Parathyroid adenoma (tissue), 2 donors: ENCODE measurements at regions not wholly inside any gene's neighbourhood (a gene's known extent, or its start where the extent isn't known, plus 50 kb on each side); places are given as distances from the start of the nearest gene placed in this dataset.

Source experiments
- H2AFZ ChIP-seq: fragments of 300-600 bp; sonication (generic); one replicate; pipeline ENCODE4 v1.7.0; 2017; ENCODE audit warnings: antibody characterized with exemption, mild to moderate bottlenecking
- H3K27ac ChIP-seq: fragments of 300-600 bp; sonication (generic); one replicate; pipeline ENCODE4 v1.7.0; 2017
- H3K27me3 ChIP-seq: fragments of 300-600 bp; sonication (generic); one replicate; pipeline ENCODE4 v1.7.0; 2017; ENCODE audit warnings: low read length; ENCODE audit not compliant: control insufficient read depth, insufficient read depth
- H3K36me3 ChIP-seq: fragments of 300-600 bp; sonication (generic); one replicate; pipeline ENCODE4 v1.7.0; 2017; ENCODE audit warnings: low read length; ENCODE audit not compliant: control insufficient read depth, insufficient read depth
- H3K4me1 ChIP-seq: fragments of 300-600 bp; sonication (generic); one replicate; pipeline ENCODE4 v1.7.0; 2017; ENCODE audit warnings: control low read depth
- H3K4me2 ChIP-seq: fragments of 300-600 bp; sonication (generic); one replicate; pipeline ENCODE4 v1.7.0; 2017; ENCODE audit warnings: low read length
- H3K4me3 ChIP-seq: fragments of 300-600 bp; sonication (generic); one replicate; pipeline ENCODE4 v1.7.0; 2017; ENCODE audit warnings: low read depth, low read length
- H3K79me2 ChIP-seq: fragments of 300-600 bp; sonication (generic); one replicate; pipeline ENCODE4 v1.7.0; 2017; ENCODE audit warnings: control low read depth
- H3K9ac ChIP-seq: fragments of 300-600 bp; sonication (generic); one replicate; pipeline ENCODE4 v1.7.0; 2017; ENCODE audit warnings: mild to moderate bottlenecking
- H3K9me3 ChIP-seq: fragments of 300-600 bp; sonication (generic); one replicate; pipeline ENCODE4 v1.7.0; 2017; ENCODE audit warnings: low read length; ENCODE audit not compliant: control insufficient read depth
- CTCF ChIP-seq: fragments of 300-600 bp; sonication (generic); IDR thresholded peaks from one replicate; pipeline ENCODE4 v1.7.0; 2017; ENCODE audit warnings: antibody characterized with exemption, mild to moderate bottlenecking
- donor health status: primary hyperparathyroidism.

DNA sequence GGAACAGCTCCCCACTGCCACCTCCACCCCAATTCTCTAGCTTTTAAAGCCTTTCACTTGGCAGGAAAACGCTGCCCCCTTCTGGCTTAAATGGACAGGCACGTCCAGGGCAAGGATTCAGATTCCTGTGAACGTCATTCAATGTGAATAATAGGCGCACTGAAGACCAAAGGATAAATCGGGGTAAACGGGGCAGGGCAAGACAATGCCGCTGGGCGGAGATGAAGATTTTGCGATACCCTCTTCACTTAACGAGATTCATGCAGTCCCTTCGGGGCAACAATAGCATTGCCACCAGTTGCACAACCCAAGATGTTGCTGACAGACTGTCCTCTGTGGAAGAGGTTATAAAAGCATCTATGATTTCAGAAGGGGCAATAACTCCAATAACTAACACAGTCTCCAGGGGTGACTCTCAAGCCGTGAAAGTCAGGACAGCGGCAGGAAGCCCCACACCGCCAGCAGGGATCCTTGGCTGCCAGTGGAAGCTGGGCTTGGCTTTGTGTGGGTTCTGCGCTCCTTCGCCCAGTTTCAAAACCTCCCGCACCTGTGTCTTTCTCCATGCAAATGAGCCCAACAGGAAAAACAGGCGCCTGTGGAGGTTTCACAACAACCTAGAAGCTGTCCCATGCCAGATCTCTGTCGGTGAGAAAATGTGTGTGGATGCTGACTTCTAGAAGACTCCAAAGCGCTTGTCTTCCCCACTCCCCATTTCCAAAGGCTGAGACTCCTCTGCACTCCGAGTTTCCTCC is 291.8 kb downstream of the BMP7 start:
- H3K4me1 ChIP-seq, result no peaks in the 10 kb centered on the region
- H3K79me2 ChIP-seq, result no peaks in the 10 kb centered on the region
- no peak overlapping the region for H3K4me3 ChIP-seq
- H3K4me2 ChIP-seq, result no peak overlapping the region
- no peaks in the 10 kb centered on the region for H3K27me3 ChIP-seq
- no peaks in the 10 kb centered on the region for H3K9me3 ChIP-seq
- no peak overlapping the region for H2AFZ ChIP-seq
- H3K9ac ChIP-seq, result no peak overlapping the region
- H3K36me3 ChIP-seq, result no peaks in the 10 kb centered on the region
- no peak overlapping the region for H3K27ac ChIP-seq
- peak; percentile 36 for TF ChIP-seq CTCF

- no peak overlapping the region for H2AFZ ChIP-seq
- H3K4me3 ChIP-seq, result no peak overlapping the region
- no peaks in the 10 kb centered on the region for H3K27me3 ChIP-seq
- no peak for TF ChIP-seq CTCF
- no peaks in the 10 kb centered on the region for H3K79me2 ChIP-seq
- no peak overlapping the region for H3K9ac ChIP-seq
- no peaks in the 10 kb centered on the region for H3K36me3 ChIP-seq
- no peaks in the 10 kb centered on the region for H3K9me3 ChIP-seq
- H3K4me2 ChIP-seq, result no peak overlapping the region
- H3K4me1 ChIP-seq, result no peaks in the 10 kb centered on the region
- H3K27ac ChIP-seq, result no peak overlapping the region
Observed at GRCh38 chr20:56975838-56976237, 290.6 kb downstream of the BMP7 start.

DNA sequence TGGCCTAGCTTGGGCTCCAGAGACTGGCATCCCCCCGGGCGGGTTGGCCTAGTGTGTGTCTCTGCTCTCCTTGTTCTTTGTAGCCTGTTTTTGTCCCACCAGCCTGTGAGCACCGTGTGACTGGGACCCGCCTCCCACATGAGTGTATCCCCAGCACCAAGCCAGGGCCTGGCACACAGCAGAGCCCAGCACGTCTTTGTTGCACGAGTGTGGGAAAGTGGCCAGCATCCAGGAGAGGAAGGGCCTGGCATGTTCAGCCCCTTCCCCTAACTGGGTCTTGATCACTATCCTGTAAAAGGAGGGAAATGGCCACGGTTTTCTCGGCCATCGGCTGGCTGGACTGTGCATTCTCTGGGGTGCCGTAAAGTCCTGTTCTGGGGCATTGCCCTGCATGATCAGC is 290.1 kb downstream of the BMP7 start:
- no peak overlapping the region for H2AFZ ChIP-seq
- no peak overlapping the region for H3K9ac ChIP-seq
- H3K4me2 ChIP-seq, result no peak overlapping the region
- H3K79me2 ChIP-seq, result no peaks in the 10 kb centered on the region
- no peak overlapping the region for H3K4me3 ChIP-seq
- no peaks in the 10 kb centered on the region for H3K9me3 ChIP-seq
- no peaks in the 10 kb centered on the region for H3K27me3 ChIP-seq
- no peaks in the 10 kb centered on the region for H3K4me1 ChIP-seq
- no peak overlapping the region for H3K27ac ChIP-seq
- no peaks in the 10 kb centered on the region for H3K36me3 ChIP-seq
- no peak for TF ChIP-seq CTCF

GRCh38 chr20:56978475-56978874 is 288.0 kb downstream of the BMP7 start:
- Histone ChIP-seq H3K9ac (no peak overlapping the region), H3K4me1 (no peaks in the 10 kb centered on the region), H2AFZ (no peak overlapping the region), H3K36me3 (no peaks in the 10 kb centered on the region), H3K4me2 (no peak overlapping the region), H3K27me3 (no peaks in the 10 kb centered on the region), H3K4me3 (no peak overlapping the region), H3K27ac (no peak overlapping the region), H3K9me3 (no peaks in the 10 kb centered on the region), H3K79me2 (no peaks in the 10 kb centered on the region)
- no peak for TF ChIP-seq CTCF

- no peaks in the 10 kb centered on the region for H3K36me3 ChIP-seq
- H3K4me3 ChIP-seq, result no peak overlapping the region
- no peak overlapping the region for H3K9ac ChIP-seq
- no peak overlapping the region for H2AFZ ChIP-seq
- H3K4me1 ChIP-seq, result no peaks in the 10 kb centered on the region
- no peak for TF ChIP-seq CTCF
- no peak overlapping the region for H3K27ac ChIP-seq
- H3K79me2 ChIP-seq, result no peaks in the 10 kb centered on the region
- H3K4me2 ChIP-seq, result no peak overlapping the region
- no peaks in the 10 kb centered on the region for H3K9me3 ChIP-seq
- H3K27me3 ChIP-seq, result no peaks in the 10 kb centered on the region
Observed at GRCh38 chr20:56979125-56979524, 287.3 kb downstream of the BMP7 start.
